ENCODE measurements at regions not wholly inside any gene's neighbourhood (a gene's known extent, or its start where the extent isn't known, plus 50 kb on each side); places are given as distances from the start of the nearest gene placed in this dataset.

DNA sequence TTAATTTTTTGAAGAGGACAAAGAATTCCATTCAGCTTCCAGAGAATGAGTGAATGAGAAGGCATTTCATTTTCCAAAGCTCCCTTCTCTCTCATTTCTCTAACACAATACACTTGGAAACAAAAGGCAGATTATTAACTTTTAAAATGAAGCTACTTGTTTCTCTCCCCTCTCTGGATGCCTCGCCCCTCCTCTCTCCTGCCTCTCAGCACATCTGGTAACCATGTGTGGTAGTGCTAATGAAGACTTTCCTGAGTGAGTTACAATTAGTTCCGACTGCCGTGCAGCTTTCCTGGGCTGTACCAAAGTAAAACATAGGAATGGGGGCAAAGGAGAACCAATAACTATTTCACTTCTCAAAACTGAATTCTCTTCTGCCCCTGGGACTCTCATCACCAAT is 84.7 kb upstream of the SOX5 start:
- no TSS peak for BruUV-seq (replicated peaks)
- no peak for FAIRE-seq

More for the DNA sequence above, 84.7 kb upstream of the SOX5 start:
- Histone ChIP-seq H3K27ac (ENCODE audit: extremely low read depth, low read depth, low read length) (no peak overlapping the region), H3K27me3 (ENCODE audit: control insufficient read depth in 2 of 2, insufficient read depth in 2 of 2, low read length in 2 of 2) (no peaks in the 10 kb centered on the region), H3K9ac (ENCODE audit: insufficient read depth in 1 of 2, low read depth in 2 of 2, low read length in 2 of 2) (no peak overlapping the region), H3K4me3 (no peak overlapping the region), H3K9me3 (replicated peaks; ENCODE audit: control insufficient read depth, insufficient read depth, low read depth, low read length) (no peaks in the 10 kb centered on the region), H3K9me1 (ENCODE audit: control insufficient read depth, insufficient read depth, low read length) (no peaks in the 10 kb centered on the region), H3K4me2 (ENCODE audit: insufficient read depth, low read length) (no peak overlapping the region), H3K36me3 (ENCODE audit: control insufficient read depth, insufficient read depth, low read length) (no peaks in the 10 kb centered on the region), H3K79me2 (ENCODE audit: control insufficient read depth, insufficient read depth, low read length) (no peaks in the 10 kb centered on the region), H2AFZ (ENCODE audit: low read depth, low read length) (no peak overlapping the region), H3K4me1 (replicated peaks in 1 of 2; ENCODE audit: control insufficient read depth in 2 of 2, insufficient read depth in 2 of 2, low read length in 2 of 2) (no peaks in the 10 kb centered on the region), H4K20me1 (replicated peaks; ENCODE audit: control insufficient read depth, insufficient read depth, low read length) (no peaks in the 10 kb centered on the region)
- in situ Hi-C loops (cut with MboI), result no loop called here
- 52% methylated on average over 3 of the region's 3 CpGs for WGBS (ENCODE audit: insufficient coverage, low coverage, missing lambda C conversion rate)
- no peak for ATAC-seq
- intact Hi-C loops (cut with micrococcal nuclease), result no loop called here
- POLR2A ChIA-PET, result no interaction called here
- CTCF ChIA-PET (ENCODE audit: low intra/inter-chr PET ratio), result no interaction called here
- TF ChIP-seq EWSR1 (IDR thresholded peaks at IDR 0.05; ENCODE audit: borderline replicate concordance, low read depth, partially characterized antibody) (no peak), MTA3 (IDR thresholded peaks at IDR 0.05; ENCODE audit: borderline replicate concordance) (no peak), STAG1 (CRISPR knock-in tag; IDR thresholded peaks at IDR 0.05; ENCODE audit: borderline replicate concordance) (no peak), SP2 (IDR thresholded peaks at IDR 0.05; ENCODE audit: extremely low read depth, low read depth, low read length, poor library complexity, severe bottlenecking) (no peak), NCOA4 (IDR thresholded peaks at IDR 0.05; ENCODE audit: partially characterized antibody) (no peak), PHF8 (IDR thresholded peaks at IDR 0.05; ENCODE audit: borderline replicate concordance, low read length) (no peak), SNRNP70 (optimal IDR thresholded peaks at IDR 0.05; ENCODE audit: low read depth, low read length) (no peak), KDM2B (CRISPR knock-in tag; IDR thresholded peaks at IDR 0.05) (no peak), RNF2 (IDR thresholded peaks at IDR 0.05) (no peak), ZNF778 (CRISPR knock-in tag; IDR thresholded peaks at IDR 0.05) (no peak), KLF1 (tag; IDR thresholded peaks at IDR 0.05) (no peak), ZNF76 (CRISPR knock-in tag; IDR thresholded peaks at IDR 0.05; ENCODE audit: borderline replicate concordance) (no peak), MAFG (tag; conservative IDR thresholded peaks at IDR 0.05) (no peak), RAD21 (CRISPR knock-in tag; conservative IDR thresholded peaks at IDR 0.05 in 1 of 2, IDR thresholded peaks at IDR 0.05 in 1 of 2) (no peak)
- TF ChIP-seq, protein P1, sequence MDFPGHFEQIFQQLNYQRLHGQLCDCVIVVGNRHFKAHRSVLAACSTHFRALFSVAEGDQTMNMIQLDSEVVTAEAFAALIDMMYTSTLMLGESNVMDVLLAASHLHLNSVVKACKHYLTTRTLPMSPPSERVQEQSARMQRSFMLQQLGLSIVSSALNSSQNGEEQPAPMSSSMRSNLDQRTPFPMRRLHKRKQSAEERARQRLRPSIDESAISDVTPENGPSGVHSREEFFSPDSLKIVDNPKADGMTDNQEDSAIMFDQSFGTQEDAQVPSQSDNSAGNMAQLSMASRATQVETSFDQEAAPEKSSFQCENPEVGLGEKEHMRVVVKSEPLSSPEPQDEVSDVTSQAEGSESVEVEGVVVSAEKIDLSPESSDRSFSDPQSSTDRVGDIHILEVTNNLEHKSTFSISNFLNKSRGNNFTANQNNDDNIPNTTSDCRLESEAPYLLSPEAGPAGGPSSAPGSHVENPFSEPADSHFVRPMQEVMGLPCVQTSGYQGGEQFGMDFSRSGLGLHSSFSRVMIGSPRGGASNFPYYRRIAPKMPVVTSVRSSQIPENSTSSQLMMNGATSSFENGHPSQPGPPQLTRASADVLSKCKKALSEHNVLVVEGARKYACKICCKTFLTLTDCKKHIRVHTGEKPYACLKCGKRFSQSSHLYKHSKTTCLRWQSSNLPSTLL (IDR thresholded peaks at IDR 0.05), result no peak
- TF ChIP-seq, protein P2, sequence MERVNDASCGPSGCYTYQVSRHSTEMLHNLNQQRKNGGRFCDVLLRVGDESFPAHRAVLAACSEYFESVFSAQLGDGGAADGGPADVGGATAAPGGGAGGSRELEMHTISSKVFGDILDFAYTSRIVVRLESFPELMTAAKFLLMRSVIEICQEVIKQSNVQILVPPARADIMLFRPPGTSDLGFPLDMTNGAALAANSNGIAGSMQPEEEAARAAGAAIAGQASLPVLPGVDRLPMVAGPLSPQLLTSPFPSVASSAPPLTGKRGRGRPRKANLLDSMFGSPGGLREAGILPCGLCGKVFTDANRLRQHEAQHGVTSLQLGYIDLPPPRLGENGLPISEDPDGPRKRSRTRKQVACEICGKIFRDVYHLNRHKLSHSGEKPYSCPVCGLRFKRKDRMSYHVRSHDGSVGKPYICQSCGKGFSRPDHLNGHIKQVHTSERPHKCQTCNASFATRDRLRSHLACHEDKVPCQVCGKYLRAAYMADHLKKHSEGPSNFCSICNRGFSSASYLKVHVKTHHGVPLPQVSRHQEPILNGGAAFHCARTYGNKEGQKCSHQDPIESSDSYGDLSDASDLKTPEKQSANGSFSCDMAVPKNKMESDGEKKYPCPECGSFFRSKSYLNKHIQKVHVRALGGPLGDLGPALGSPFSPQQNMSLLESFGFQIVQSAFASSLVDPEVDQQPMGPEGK (CRISPR knock-in tag; IDR thresholded peaks at IDR 0.05; ENCODE audit: borderline replicate concordance), result no peak
- TF ChIP-seq, protein P3, sequence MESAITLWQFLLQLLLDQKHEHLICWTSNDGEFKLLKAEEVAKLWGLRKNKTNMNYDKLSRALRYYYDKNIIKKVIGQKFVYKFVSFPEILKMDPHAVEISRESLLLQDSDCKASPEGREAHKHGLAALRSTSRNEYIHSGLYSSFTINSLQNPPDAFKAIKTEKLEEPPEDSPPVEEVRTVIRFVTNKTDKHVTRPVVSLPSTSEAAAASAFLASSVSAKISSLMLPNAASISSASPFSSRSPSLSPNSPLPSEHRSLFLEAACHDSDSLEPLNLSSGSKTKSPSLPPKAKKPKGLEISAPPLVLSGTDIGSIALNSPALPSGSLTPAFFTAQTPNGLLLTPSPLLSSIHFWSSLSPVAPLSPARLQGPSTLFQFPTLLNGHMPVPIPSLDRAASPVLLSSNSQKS (CRISPR knock-in tag; IDR thresholded peaks at IDR 0.05), result no peak
- no peak for DNase-seq (ENCODE audit: extremely low read depth in 1 of 4, low spot score in 3 of 4)
